ENCODE measurements at regions not wholly inside any gene's neighbourhood (a gene's known extent, or its start where the extent isn't known, plus 50 kb on each side); places are given as distances from the start of the nearest gene placed in this dataset.

GRCh38 chr12:14308516-14308915 is 57.0 kb upstream of the ATF7IP start:
- TF ChIP-seq CTCF (IDR thresholded peaks at IDR 0.05): no peak

GRCh38 chr12:14310866-14311265 is 54.6 kb upstream of the ATF7IP start:
- no peak for TF ChIP-seq CTCF (IDR thresholded peaks at IDR 0.05)

- no peak for TF ChIP-seq CTCF (IDR thresholded peaks at IDR 0.05)
Observed at GRCh38 chr12:14313379-14314138, 51.9 kb upstream of the ATF7IP start.

- no peak for TF ChIP-seq CTCF (IDR thresholded peaks at IDR 0.05)
Observed at GRCh38 chr12:14314801-14315200, 50.7 kb upstream of the ATF7IP start.

- TF ChIP-seq CTCF (IDR thresholded peaks at IDR 0.05): no peak
Observed at GRCh38 chr12:14315501-14315900, 50.0 kb upstream of the ATF7IP start.
